H9 (cell line): ENCODE measurements at regions not wholly inside any gene's neighbourhood (a gene's known extent, or its start where the extent isn't known, plus 50 kb on each side); places are given as distances from the start of the nearest gene placed in this dataset.

Experiments used
- DNase-seq: peaks from one replicate; pipeline ENCODE4 v3.0.0-alpha.2; 2017
- H2AFZ ChIP-seq: one replicate; pipeline ENCODE4 v1.6.1; 2013; ENCODE audit warnings: mild to moderate bottlenecking, low read length, control low read depth, moderate library complexity
- H2AK5ac ChIP-seq: 2 replicates; pipeline ENCODE4 v1.6.1; 2013; ENCODE audit warnings: low read length, control low read depth, mixed read lengths; ENCODE audit not compliant: insufficient read length
- H2BK120ac ChIP-seq: one replicate; pipeline ENCODE4 v1.6.1; 2013; ENCODE audit warnings: low read depth, mild to moderate bottlenecking, low read length, control low read depth, inconsistent platforms; ENCODE audit not compliant: poor library complexity, severe bottlenecking
- H2BK12ac ChIP-seq: 2 replicates; pipeline ENCODE4 v1.6.1; 2013; ENCODE audit warnings: low read length, control low read depth, mixed read lengths, low read depth; ENCODE audit not compliant: insufficient read length
- H2BK15ac ChIP-seq: 2 replicates; pipeline ENCODE4 v1.6.1; 2013; ENCODE audit warnings: low read depth, low read length, control low read depth
- H2BK20ac ChIP-seq: one replicate; pipeline ENCODE4 v1.6.1; 2013; ENCODE audit warnings: low read depth, mild to moderate bottlenecking, low read length, control low read depth, inconsistent platforms; ENCODE audit not compliant: poor library complexity, severe bottlenecking
- H2BK5ac ChIP-seq: 2 replicates; pipeline ENCODE4 v1.6.1; 2013; ENCODE audit warnings: low read length, control low read depth, mixed read lengths; ENCODE audit not compliant: insufficient read length
- H3K14ac ChIP-seq: 2 replicates; pipeline ENCODE4 v1.6.1; 2013; ENCODE audit warnings: low read length, control low read depth; ENCODE audit not compliant: insufficient read depth
- H3K18ac ChIP-seq: 2 replicates; pipeline ENCODE4 v1.6.1; 2013; ENCODE audit warnings: low read depth, mild to moderate bottlenecking, mixed read lengths, low read length, control low read depth; ENCODE audit not compliant: insufficient read length
- H3K23ac ChIP-seq: 2 replicates; pipeline ENCODE4 v1.6.1; 2013; ENCODE audit warnings: low read length, control low read depth, mixed read lengths, low read depth; ENCODE audit not compliant: insufficient read length
- H3K23me2 ChIP-seq: 2 replicates; pipeline ENCODE4 v1.6.1; 2013; ENCODE audit warnings: low read depth, mild to moderate bottlenecking, mixed read lengths, low read length, control low read depth; ENCODE audit not compliant: insufficient read length, poor library complexity, severe bottlenecking
- H3K27ac ChIP-seq: 2 replicates; pipeline ENCODE4 v1.5.1; 2013; ENCODE audit warnings: low read length, control low read depth, mixed read lengths, low read depth; ENCODE audit not compliant: insufficient read length
- H3K27me3 ChIP-seq: 2 replicates; pipeline ENCODE4 v1.6.1; 2013; ENCODE audit warnings: low read length, control low read depth, inconsistent platforms; ENCODE audit not compliant: insufficient read depth
- H3K4ac ChIP-seq: 2 replicates; pipeline ENCODE4 v1.6.1; 2013; ENCODE audit warnings: low read depth, mild to moderate bottlenecking, control low read depth, inconsistent platforms, low read length, moderate library complexity
- H3K4me1 ChIP-seq: 2 replicates; pipeline ENCODE4 v1.6.1; 2013; ENCODE audit warnings: low read length, control low read depth, inconsistent platforms; ENCODE audit not compliant: insufficient read depth
- H3K4me2 ChIP-seq: 2 replicates; pipeline ENCODE4 v1.6.1; 2013; ENCODE audit warnings: low read length, control low read depth, mixed read lengths; ENCODE audit not compliant: insufficient read length, insufficient read depth
- H3K56ac ChIP-seq: 2 replicates; pipeline ENCODE4 v1.6.1; 2013; ENCODE audit warnings: low read depth, mild to moderate bottlenecking, mixed read lengths, low read length, control low read depth; ENCODE audit not compliant: insufficient read length
- H3K79me1 ChIP-seq: 2 replicates; pipeline ENCODE4 v1.6.1; 2013; ENCODE audit warnings: low read depth, mild to moderate bottlenecking, moderate library complexity, low read length, control low read depth, inconsistent platforms; ENCODE audit not compliant: insufficient read depth, poor library complexity, severe bottlenecking
- H3K79me2 ChIP-seq: 2 replicates; pipeline ENCODE4 v1.6.1; 2013; ENCODE audit warnings: low read length, control low read depth, inconsistent platforms; ENCODE audit not compliant: insufficient read depth
- H3K9ac ChIP-seq: 2 replicates; pipeline ENCODE4 v1.6.1; 2013; ENCODE audit warnings: low read length, control low read depth, mixed read lengths; ENCODE audit not compliant: insufficient read length; ENCODE audit errors: extremely low read depth
- H3K9me3 ChIP-seq: one replicate; pipeline ENCODE4 v1.6.1; 2013; ENCODE audit warnings: low read depth, low read length, inconsistent platforms; ENCODE audit not compliant: control insufficient read depth
- H3T11ph ChIP-seq: one replicate; pipeline ENCODE4 v1.6.1; 2013; ENCODE audit warnings: mild to moderate bottlenecking, low read length, control low read depth, inconsistent platforms
- H4K20me1 ChIP-seq: one replicate; pipeline ENCODE4 v1.6.1; 2013; ENCODE audit not compliant: control insufficient read depth, insufficient read length, insufficient read depth
- H4K5ac ChIP-seq: 2 replicates; pipeline ENCODE4 v1.6.1; 2013; ENCODE audit warnings: low read depth, mild to moderate bottlenecking, mixed read lengths, low read length, control low read depth; ENCODE audit not compliant: insufficient read length
- H4K8ac ChIP-seq: replicated peaks from 2 replicates; pipeline ENCODE4 v1.6.1; 2013; ENCODE audit warnings: low read length, control low read depth, mixed read lengths, low read depth; ENCODE audit not compliant: insufficient read length
- H4K91ac ChIP-seq: 2 replicates; pipeline ENCODE4 v1.6.1; 2013; ENCODE audit warnings: low read depth, mild to moderate bottlenecking, moderate library complexity, mixed read lengths, low read length, control low read depth; ENCODE audit not compliant: insufficient read length
- H3K27ac Mint-ChIP-seq, 3 experiments: 2 replicates in 2 of 3; 3 replicates in 1 of 3; pipeline ENCODE4 v1.8.0; 2020 to 2021; ENCODE audit warnings: mixed read lengths in 3 of 3, mild to moderate bottlenecking in 1 of 3, moderate library complexity in 1 of 3
- H3K27me3 Mint-ChIP-seq: 2 replicates; pipeline ENCODE4 v1.8.0; 2021; ENCODE audit warnings: low read depth, mild to moderate bottlenecking, moderate library complexity, mixed read lengths
- H3K36me3 Mint-ChIP-seq, 3 experiments: 2 replicates in 2 of 3; 3 replicates in 1 of 3; pipeline ENCODE4 v1.8.0; 2020 to 2021; ENCODE audit warnings: low read depth in 3 of 3, mixed read lengths in 3 of 3; ENCODE audit not compliant: insufficient read depth in 1 of 3
- H3K4me1 Mint-ChIP-seq, 2 experiments: 2 replicates each; pipeline ENCODE4 v1.8.0; 2020; ENCODE audit warnings: mixed read lengths in 2 of 2
- H3K4me3 Mint-ChIP-seq, 2 experiments: 2 replicates in 1 of 2; 3 replicates in 1 of 2; pipeline ENCODE4 v1.8.0; 2020 to 2021; ENCODE audit warnings: mild to moderate bottlenecking in 2 of 2, mixed read lengths in 2 of 2, moderate library complexity in 1 of 2
- H3K9me3 Mint-ChIP-seq, 2 experiments: 2 replicates in 1 of 2; 3 replicates in 1 of 2; pipeline ENCODE4 v1.8.0; 2020; ENCODE audit warnings: mild to moderate bottlenecking in 2 of 2, mixed read lengths in 2 of 2, moderate library complexity in 1 of 2
- CTCF ChIP-seq: fragments of 200-600 bp; sonication (generic); conservative IDR thresholded peaks from 3 replicates; pipeline ENCODE4 v1.8.0; 2021; ENCODE audit warnings: antibody characterized with exemption, mild to moderate bottlenecking
- WGBS: extraction: QIAGEN DNeasy Blood & Tissue Kit; methylation state at CpG from one replicate; pipeline ENCODE4 v1.1.7; 2013; ENCODE audit warnings: missing lambda C conversion rate, low lambda C conversion rate, mixed read lengths; ENCODE audit not compliant: insufficient read length; ENCODE audit errors: extremely low coverage; 5-methylcytosine and 5-hydroxymethylcytosine counted together

GRCh38 chr16:86632944-86633343 lies 54.6 kb downstream of the FOXL1 start:
- H3K79me1 ChIP-seq: no peaks in the 10 kb centered on the region
- H3K9me3 ChIP-seq: no peaks in the 10 kb centered on the region
- no peaks in the 10 kb centered on the region for H3K4me1 ChIP-seq
- H3K4me3 Mint-ChIP-seq: no peak overlapping the region
- no peak overlapping the region for H2BK5ac ChIP-seq
- no peak overlapping the region for H3K4ac ChIP-seq
- no peak overlapping the region for H2AFZ ChIP-seq
- H3K4me1 Mint-ChIP-seq: peaks cover 9 to 13% of the 10 kb centered on the region in 2 experiments
- H3K18ac ChIP-seq: no peak overlapping the region
- H4K20me1 ChIP-seq: no peaks in the 10 kb centered on the region
- no peak overlapping the region for H4K8ac ChIP-seq
- no peak overlapping the region for H3K56ac ChIP-seq
- no peak for TF ChIP-seq CTCF
- no peak overlapping the region for H3K9ac ChIP-seq
- no CpG with 5 or more reads among the region's 8 CpGs for WGBS
- H3K9me3 Mint-ChIP-seq: peaks cover 0 to 2% of the 10 kb centered on the region in 2 experiments; a peak in 2 of 5 replicates
- no peak overlapping the region for H2AK5ac ChIP-seq
- H2BK12ac ChIP-seq: no peak overlapping the region
- DNase-seq: no peak
- H3K27ac ChIP-seq: no peak overlapping the region
- H3K14ac ChIP-seq: no peak overlapping the region
- no peak overlapping the region for H2BK15ac ChIP-seq
- H4K91ac ChIP-seq: no peak overlapping the region
- peaks cover 13% of the 10 kb centered on the region for H3K27me3 Mint-ChIP-seq
- H3K79me2 ChIP-seq: no peaks in the 10 kb centered on the region
- no peaks in the 10 kb centered on the region for H3K27me3 ChIP-seq
- no peak overlapping the region for H4K5ac ChIP-seq
- no peak overlapping the region for H3K27ac Mint-ChIP-seq
- no peak overlapping the region for H3T11ph ChIP-seq
- H3K23me2 ChIP-seq: no peaks in the 10 kb centered on the region
- H2BK120ac ChIP-seq: no peak overlapping the region
- no peak overlapping the region for H2BK20ac ChIP-seq
- no peaks in the 10 kb centered on the region for H3K36me3 Mint-ChIP-seq
- H3K23ac ChIP-seq: no peak overlapping the region
- H3K4me2 ChIP-seq: no peak overlapping the region
